BJ (cell line): ENCODE measurements at regions not wholly inside any gene's neighbourhood (a gene's known extent, or its start where the extent isn't known, plus 50 kb on each side); places are given as distances from the start of the nearest gene placed in this dataset.
"Not testable (repeated sequence)": the region's sequence is repeated elsewhere in the genome, so short reads cannot be mapped to it uniquely, and the experiment has no call there.

Source experiments
- CTCF ChIA-PET: fragments of 350-600 bp; formaldehyde crosslinking; extraction: SDS; loops from one replicate; lab custom pipeline; 2021; ENCODE audit warnings: antibody characterized with exemption, inconsistent platforms; lab: Yijun Ruan, JAX
- POLR2A ChIA-PET: fragments of 300-600 bp; sonication (Branson Sonifier 250); formaldehyde crosslinking; extraction: SDS; loops from one replicate; lab custom pipeline; 2021; ENCODE audit warnings: antibody characterized with exemption; lab: Charles Lee
- DNase-seq: peaks from one replicate; pipeline ENCODE4 v3.0.0-alpha.2; 2011; ENCODE audit warnings: low read depth
- H3K27me3 ChIP-seq: 2 replicates; pipeline ENCODE4 v1.6.0; 2011; ENCODE audit warnings: low read length; ENCODE audit not compliant: control insufficient read depth, insufficient read depth
- H3K36me3 ChIP-seq: 2 replicates; pipeline ENCODE4 v1.5.1; 2011; ENCODE audit warnings: low read length; ENCODE audit not compliant: control insufficient read depth, insufficient read depth
- H3K4me3 ChIP-seq: 2 replicates; pipeline ENCODE4 v1.5.1; 2011; ENCODE audit warnings: low read depth, mild to moderate bottlenecking, control low read depth, low read length
- TF ChIP-seq, protein P1 (sequence below): IDR thresholded peaks from 2 replicates; pipeline ENCODE4 v1.5.1; 2011; ENCODE audit warnings: low read depth, mild to moderate bottlenecking, control low read depth, inconsistent platforms, low read length, moderate library complexity; ENCODE audit not compliant: insufficient read depth

DNA sequence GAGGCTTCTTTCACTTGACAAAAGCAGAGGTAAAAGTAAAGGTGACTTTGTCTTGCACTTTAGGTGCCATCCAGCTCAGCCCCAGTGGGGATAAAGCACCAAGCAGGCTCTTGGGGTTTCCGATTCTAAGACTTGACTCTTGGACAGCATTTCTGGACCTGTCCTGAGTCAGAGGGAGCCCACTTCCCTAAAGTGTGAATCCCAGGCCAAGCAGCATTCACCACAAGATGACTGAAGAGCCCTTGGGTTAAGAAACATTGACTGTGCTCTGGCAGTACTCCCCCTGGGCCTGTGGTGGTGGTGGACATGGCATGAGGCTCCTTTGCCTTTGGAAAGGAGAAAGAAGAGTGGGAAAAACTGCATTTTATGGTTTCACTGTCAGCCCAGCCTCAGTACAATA lies 638.0 kb upstream of the VRK2 start:
- DNase-seq = no peak

DNA sequence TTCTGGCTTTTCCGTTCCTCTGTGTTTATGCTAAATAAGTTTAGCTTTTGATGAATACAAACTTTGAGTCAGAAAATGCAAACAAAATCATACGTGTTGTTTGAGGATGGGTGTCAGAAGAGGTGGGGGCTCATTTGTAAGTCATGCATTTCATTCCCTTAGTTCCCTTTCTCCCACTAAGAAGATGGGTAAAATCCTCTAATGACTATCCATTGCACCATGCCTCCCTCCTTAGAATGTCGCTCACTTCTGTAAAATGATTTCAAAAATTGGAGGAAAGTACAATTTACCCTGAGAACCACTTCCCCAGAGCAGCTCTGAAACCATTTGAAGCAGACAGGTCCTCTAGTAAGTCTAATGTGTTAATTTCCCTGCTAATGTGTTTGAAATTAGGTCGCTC lies 629.6 kb upstream of the VRK2 start:
- TF ChIP-seq, protein P1, sequence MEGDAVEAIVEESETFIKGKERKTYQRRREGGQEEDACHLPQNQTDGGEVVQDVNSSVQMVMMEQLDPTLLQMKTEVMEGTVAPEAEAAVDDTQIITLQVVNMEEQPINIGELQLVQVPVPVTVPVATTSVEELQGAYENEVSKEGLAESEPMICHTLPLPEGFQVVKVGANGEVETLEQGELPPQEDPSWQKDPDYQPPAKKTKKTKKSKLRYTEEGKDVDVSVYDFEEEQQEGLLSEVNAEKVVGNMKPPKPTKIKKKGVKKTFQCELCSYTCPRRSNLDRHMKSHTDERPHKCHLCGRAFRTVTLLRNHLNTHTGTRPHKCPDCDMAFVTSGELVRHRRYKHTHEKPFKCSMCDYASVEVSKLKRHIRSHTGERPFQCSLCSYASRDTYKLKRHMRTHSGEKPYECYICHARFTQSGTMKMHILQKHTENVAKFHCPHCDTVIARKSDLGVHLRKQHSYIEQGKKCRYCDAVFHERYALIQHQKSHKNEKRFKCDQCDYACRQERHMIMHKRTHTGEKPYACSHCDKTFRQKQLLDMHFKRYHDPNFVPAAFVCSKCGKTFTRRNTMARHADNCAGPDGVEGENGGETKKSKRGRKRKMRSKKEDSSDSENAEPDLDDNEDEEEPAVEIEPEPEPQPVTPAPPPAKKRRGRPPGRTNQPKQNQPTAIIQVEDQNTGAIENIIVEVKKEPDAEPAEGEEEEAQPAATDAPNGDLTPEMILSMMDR = no peak
- ChIA-PET POLR2A (no interaction called here), CTCF (no interaction called here)
- DNase-seq = no peak
- H3K4me3 ChIP-seq = no peak overlapping the region
- no peaks in the 10 kb centered on the region for H3K36me3 ChIP-seq
- no peaks in the 10 kb centered on the region for H3K27me3 ChIP-seq

More for the DNA sequence above, 638.0 kb upstream of the VRK2 start:
- H3K27me3 ChIP-seq = no peaks in the 10 kb centered on the region
- no peaks in the 10 kb centered on the region for H3K36me3 ChIP-seq
- H3K4me3 ChIP-seq = no peak overlapping the region
- TF ChIP-seq, protein P1 = no peak
- CTCF ChIA-PET = no interaction called here
- POLR2A ChIA-PET = no interaction called here

DNA sequence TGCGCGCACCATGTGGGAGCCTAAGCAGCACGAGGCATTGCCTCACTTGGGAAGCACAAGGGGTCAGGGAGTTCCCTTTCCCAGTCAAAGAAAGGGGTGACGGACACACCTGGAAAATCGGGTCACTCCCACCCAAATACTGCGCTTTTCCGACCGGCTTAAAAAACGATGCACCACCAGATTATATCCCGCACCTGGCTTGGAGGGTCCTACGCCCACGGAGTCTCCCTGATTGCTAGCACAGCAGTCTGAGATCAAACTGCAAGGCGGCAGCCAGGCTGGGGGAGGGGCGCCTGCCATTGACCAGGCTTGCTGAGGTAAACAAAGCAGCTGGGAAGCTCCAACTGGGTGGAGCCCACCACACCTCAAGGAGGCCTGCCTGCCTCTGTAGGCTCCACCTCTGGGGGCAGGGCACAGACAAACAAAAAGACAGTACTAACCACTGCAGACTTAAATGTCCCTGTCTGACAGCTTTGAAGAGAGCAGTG lies 627.7 kb upstream of the VRK2 start:
- POLR2A ChIA-PET, H3K27me3 ChIP-seq, CTCF ChIA-PET: not testable (repeated sequence)

DNA sequence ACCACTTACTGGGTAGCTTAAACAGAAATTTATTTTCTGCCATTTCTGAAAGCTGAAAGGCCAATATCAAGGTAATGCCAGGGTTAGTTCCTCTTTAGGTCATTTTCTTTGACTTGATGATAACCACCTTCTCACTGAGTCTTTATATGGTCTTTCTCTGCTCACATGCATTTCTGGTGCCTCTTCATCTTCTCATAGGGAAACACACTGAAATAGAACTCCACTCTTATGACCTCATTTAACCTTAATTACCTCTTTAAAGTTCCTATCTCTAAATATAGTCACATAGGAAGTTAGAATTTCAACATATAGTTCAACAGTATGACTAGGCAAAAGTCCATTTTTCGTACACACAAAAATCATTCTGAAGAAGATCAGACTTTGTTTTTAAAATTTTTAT lies 616.8 kb upstream of the VRK2 start:
- ChIA-PET POLR2A (no interaction called here), CTCF (no interaction called here)
- H3K27me3 ChIP-seq = no peaks in the 10 kb centered on the region
- TF ChIP-seq, protein P1 = no peak
- no peak for DNase-seq
- H3K36me3 ChIP-seq = no peaks in the 10 kb centered on the region
- H3K4me3 ChIP-seq = no peak overlapping the region

More for the DNA sequence above, 627.7 kb upstream of the VRK2 start:
- H3K4me3 ChIP-seq, H3K36me3 ChIP-seq, DNase-seq: not testable (repeated sequence)

DNA sequence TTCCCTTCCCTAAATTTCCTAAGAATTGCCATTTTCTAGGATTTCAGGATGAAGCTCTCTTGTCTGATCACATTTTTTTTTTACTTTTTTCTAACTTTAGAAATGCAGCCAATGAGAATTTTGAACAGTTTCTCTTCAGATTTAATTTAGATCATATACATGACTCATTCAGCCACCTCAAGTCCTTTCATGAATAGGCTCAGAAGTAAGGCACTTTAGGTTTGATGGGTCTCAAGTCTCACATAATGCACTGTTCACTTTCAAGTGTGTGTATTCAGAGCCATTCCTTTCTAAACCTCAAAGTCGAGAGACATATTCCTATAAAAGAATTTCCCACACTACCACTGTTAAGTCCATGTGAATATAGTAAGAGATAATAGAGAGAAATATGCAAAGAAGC lies 614.1 kb upstream of the VRK2 start:
- Histone ChIP-seq H3K27me3 (no peaks in the 10 kb centered on the region), H3K4me3 (no peak overlapping the region), H3K36me3 (no peaks in the 10 kb centered on the region)
- ChIA-PET POLR2A (interaction anchor here (0.6 kb wide), 1 partner anchor 34 kb away, joined by 3 read pairs; no protein-coding TSS in a partner anchor), CTCF (no interaction called here)
- TF ChIP-seq, protein P1 = no peak
- DNase-seq = no peak

DNA sequence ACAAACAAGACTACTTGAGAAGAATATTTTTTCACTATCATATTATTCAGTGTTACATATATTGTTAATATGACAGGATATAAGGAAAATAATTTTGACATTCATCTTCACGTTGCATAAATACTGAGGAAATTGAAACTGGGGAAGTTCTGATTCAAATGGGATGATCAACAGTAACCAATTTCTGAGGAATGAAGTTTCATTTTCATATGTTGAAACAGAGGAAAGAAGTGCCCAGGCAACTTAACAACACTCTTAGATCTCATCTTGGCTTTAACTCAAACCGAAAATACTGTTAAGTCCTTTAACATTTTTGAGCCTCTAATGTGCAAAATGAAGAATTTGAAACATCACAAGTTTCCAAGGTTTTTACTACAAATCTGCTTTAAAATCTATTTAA lies 612.2 kb upstream of the VRK2 start:
- Histone ChIP-seq H3K4me3 (no peak overlapping the region), H3K27me3 (no peaks in the 10 kb centered on the region), H3K36me3 (no peaks in the 10 kb centered on the region)
- POLR2A ChIA-PET = no interaction called here
- no peak for DNase-seq
- CTCF ChIA-PET = no interaction called here
- TF ChIP-seq, protein P1 = no peak
